Breast epithelium (tissue), 4 donors: ENCODE measurements at regions not wholly inside any gene's neighbourhood (a gene's known extent, or its start where the extent isn't known, plus 50 kb on each side); places are given as distances from the start of the nearest gene placed in this dataset.

Source experiments
- DNase-seq, 2 donors: peaks; one replicate each; pipeline ENCODE4 v3.0.0-alpha.2; 2019; ENCODE audit warnings: low spot score in 2 of 2
- H3K27ac ChIP-seq, 2 donors: fragments of 200-600 bp; sonication (generic) in 1 of 2; one replicate each; pipeline ENCODE4 v1.5.1; 2016 to 2019; ENCODE audit warnings: mild to moderate bottlenecking in 1 of 2
- H3K27me3 ChIP-seq, 2 donors: fragments of 200-600 bp; sonication (generic) in 1 of 2; one replicate each; pipeline versions ENCODE4 v1.5.1 to v1.6.0; 2017 to 2019; ENCODE audit warnings: control low read depth in 1 of 2, mild to moderate bottlenecking in 1 of 2
- H3K36me3 ChIP-seq: fragments of 200-600 bp; one replicate; pipeline ENCODE4 v1.5.1; 2019
- H3K4me1 ChIP-seq, 2 donors: fragments of 200-600 bp; sonication (generic); one replicate each; pipeline ENCODE4 v1.5.1; 2016 to 2019; ENCODE audit warnings: control low read depth in 1 of 2
- H3K4me3 ChIP-seq, 3 donors: fragments of 200-600 bp; sonication (generic); 1 replicate in 2 of 3; 2 replicates in 1 of 3; pipeline ENCODE4 v1.5.1; 2016 to 2019; ENCODE audit warnings: mild to moderate bottlenecking in 3 of 3, moderate library complexity in 2 of 3
- H3K9me3 ChIP-seq, 2 donors: fragments of 200-600 bp; sonication (generic) in 1 of 2; one replicate each; pipeline ENCODE4 v1.5.1; 2016 to 2019; ENCODE audit warnings: control low read depth in 1 of 2
- POLR2A ChIP-seq: fragments of 450-650 bp; IDR thresholded peaks from one replicate; pipeline ENCODE4 v1.6.1; 2016; ENCODE audit warnings: antibody characterized with exemption, mild to moderate bottlenecking, moderate library complexity
- POLR2AphosphoS5 ChIP-seq, 3 donors: sonication (generic); formaldehyde crosslinking; IDR thresholded peaks; one replicate each; pipeline ENCODE4 v1.6.1; 2017; ENCODE audit warnings: antibody characterized with exemption in 3 of 3
- intact Hi-C: fragments of 100-400 bp; cut with DNase I; formaldehyde crosslinking; loops from one replicate; pipeline ENCODE4 v1.15.1; 2023; ENCODE audit warnings: low total_unique reads
- TF ChIP-seq, protein P1 (sequence below), 3 donors: fragments of 450-650 bp; IDR thresholded peaks; one replicate each; pipeline ENCODE4 v1.5.1; 2016 to 2017; ENCODE audit warnings: antibody characterized with exemption in 3 of 3, mild to moderate bottlenecking in 3 of 3, moderate library complexity in 3 of 3

DNA sequence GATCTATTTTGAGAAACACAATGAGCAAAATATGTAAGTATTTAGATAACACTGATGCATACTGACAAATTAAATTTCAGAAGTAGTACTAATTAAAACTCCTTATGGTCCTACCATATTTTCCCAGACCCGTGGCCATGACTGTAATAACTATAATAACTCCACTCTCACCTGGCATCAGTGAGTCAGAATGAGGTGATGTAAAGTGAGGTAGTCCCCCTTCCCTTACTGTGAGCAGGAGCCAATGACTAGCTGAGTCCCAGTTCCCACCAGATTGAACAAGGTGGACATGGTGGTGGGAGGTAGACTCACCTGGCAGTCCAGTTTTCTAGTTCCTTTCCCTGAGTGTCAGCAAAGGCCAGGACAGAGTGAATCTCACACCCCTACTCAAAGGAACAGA is 630.5 kb upstream of the IGFBP3 start:
- DNase-seq: no peak
- TF ChIP-seq POLR2AphosphoS5 (IDR thresholded peaks at IDR 0.05) (no peak), POLR2A (no peak)
- TF ChIP-seq, protein P1, sequence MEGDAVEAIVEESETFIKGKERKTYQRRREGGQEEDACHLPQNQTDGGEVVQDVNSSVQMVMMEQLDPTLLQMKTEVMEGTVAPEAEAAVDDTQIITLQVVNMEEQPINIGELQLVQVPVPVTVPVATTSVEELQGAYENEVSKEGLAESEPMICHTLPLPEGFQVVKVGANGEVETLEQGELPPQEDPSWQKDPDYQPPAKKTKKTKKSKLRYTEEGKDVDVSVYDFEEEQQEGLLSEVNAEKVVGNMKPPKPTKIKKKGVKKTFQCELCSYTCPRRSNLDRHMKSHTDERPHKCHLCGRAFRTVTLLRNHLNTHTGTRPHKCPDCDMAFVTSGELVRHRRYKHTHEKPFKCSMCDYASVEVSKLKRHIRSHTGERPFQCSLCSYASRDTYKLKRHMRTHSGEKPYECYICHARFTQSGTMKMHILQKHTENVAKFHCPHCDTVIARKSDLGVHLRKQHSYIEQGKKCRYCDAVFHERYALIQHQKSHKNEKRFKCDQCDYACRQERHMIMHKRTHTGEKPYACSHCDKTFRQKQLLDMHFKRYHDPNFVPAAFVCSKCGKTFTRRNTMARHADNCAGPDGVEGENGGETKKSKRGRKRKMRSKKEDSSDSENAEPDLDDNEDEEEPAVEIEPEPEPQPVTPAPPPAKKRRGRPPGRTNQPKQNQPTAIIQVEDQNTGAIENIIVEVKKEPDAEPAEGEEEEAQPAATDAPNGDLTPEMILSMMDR (IDR thresholded peaks at IDR 0.05): no peak
- Histone ChIP-seq H3K4me1 (no peaks in the 10 kb centered on the region), H3K27me3 (no peaks in the 10 kb centered on the region), H3K36me3 (no peaks in the 10 kb centered on the region), H3K9me3 (no peaks in the 10 kb centered on the region), H3K4me3 (no peak overlapping the region), H3K27ac (no peak overlapping the region)
- intact Hi-C loops: no loop called here

DNA sequence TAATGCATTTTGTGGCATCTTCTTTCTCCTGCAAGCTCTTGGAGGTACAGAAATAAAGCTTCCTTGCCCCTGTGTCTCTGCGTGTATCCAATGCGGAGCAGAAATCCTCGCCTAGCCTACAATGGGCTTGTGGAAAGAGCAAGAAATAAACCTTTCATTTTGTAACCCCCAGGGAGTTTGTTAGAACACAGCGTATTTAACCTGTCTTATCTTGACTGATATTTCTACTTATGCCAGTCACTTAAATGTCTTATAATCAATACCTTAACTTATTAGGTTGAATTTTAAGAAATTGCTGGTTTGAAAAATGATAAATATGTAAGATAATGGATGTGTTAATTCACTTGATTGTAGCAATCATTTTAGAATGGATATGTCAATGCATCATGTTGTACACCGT is 629.8 kb upstream of the IGFBP3 start:
- Histone ChIP-seq H3K36me3 (no peaks in the 10 kb centered on the region), H3K4me3 (no peak overlapping the region), H3K9me3 (no peaks in the 10 kb centered on the region), H3K27ac (no peak overlapping the region), H3K4me1 (no peaks in the 10 kb centered on the region), H3K27me3 (no peaks in the 10 kb centered on the region)
- intact Hi-C loops: no loop called here
- DNase-seq: no peak
- TF ChIP-seq, protein P1 (IDR thresholded peaks at IDR 0.05): no peak
- TF ChIP-seq POLR2A (no peak), POLR2AphosphoS5 (IDR thresholded peaks at IDR 0.05) (no peak)

DNA sequence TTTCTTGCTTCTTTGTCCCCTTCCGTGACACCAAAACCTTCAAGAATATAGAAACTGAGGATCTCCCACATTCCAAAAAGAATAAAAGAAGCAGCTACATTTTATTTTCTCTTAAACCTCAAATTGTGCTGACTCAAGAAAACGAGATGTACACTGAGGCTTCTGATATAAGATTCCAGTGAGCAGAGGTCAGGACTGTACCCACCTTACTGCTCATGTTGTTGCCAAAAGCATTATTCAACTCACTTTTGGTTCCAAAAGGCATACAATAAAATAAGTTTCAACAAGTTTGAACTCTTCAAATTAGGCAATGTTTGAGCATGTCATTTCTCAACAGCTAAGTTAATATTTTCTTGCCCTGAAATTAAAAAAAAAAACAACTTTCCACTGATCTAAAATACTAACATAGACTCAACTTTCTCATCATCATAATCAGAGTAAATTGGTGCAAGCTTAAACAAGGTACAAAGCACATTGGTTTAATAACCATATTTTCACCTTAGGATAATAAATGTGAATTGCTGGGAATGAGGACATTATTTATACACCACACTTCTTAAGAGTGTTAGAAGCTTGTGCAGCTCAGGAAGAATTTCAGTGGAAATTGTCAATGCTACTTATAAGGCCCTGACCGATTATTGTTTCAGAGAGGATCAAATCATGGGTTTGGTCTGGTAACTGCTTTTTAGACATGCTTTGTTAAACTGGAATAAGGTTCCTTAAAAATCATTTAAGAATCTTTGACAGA is 629.0 kb upstream of the IGFBP3 start:
- H3K27me3 ChIP-seq: no peaks in the 10 kb centered on the region
- no peaks in the 10 kb centered on the region for H3K36me3 ChIP-seq
- H3K4me1 ChIP-seq: no peaks in the 10 kb centered on the region
- no peak overlapping the region for H3K27ac ChIP-seq
- no peak overlapping the region for H3K4me3 ChIP-seq
- TF ChIP-seq, protein P1 (IDR thresholded peaks at IDR 0.05): no peak
- TF ChIP-seq POLR2A (no peak), POLR2AphosphoS5 (IDR thresholded peaks at IDR 0.05) (no peak)
- no peaks in the 10 kb centered on the region for H3K9me3 ChIP-seq
- no peak for DNase-seq
- intact Hi-C loops: no loop called here

DNA sequence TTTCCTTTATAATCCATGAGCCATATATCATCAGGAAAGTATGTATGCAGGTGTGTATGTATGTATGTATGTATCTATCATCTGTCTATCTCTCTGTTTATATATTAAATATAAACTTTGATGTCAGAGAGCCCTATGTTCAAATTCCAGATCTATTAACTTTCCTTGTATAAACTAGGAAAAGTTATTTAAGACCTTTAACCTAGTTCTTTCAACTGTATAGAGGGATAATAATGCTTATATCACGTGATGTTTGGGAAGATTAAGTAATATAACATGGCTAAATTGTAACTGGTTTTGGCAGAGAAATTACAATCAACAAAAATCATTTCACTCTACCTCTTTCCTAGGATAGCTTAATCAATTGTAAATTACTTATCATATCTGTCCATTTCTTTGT is 628.3 kb upstream of the IGFBP3 start:
- no peak for TF ChIP-seq POLR2A
- TF ChIP-seq, protein P1 (IDR thresholded peaks at IDR 0.05): no peak
- no peak for TF ChIP-seq POLR2AphosphoS5 (IDR thresholded peaks at IDR 0.05)
- intact Hi-C loops: no loop called here
- H3K36me3 ChIP-seq: no peaks in the 10 kb centered on the region
- H3K4me3 ChIP-seq: no peak overlapping the region
- no peak for DNase-seq
- H3K27me3 ChIP-seq: no peaks in the 10 kb centered on the region
- no peaks in the 10 kb centered on the region for H3K9me3 ChIP-seq
- no peak overlapping the region for H3K27ac ChIP-seq
- no peaks in the 10 kb centered on the region for H3K4me1 ChIP-seq

DNA sequence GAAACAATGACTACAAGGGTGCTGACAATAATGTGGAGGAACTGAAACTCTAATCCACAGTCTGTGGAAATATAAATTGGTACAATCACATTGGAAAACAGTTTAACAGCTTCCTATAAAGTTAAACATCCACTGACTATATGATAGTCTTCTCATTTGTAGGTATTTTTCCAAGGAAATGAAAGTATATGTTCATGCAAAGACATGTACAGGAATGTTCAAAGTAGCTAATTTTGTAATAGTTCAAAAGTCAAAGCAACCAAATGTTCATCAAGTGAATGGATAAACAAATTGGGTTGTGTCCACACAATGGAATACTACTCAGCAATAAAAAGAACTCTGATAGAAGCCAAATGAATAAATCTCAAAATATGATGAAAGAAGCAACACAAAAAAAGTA is 626.0 kb upstream of the IGFBP3 start:
- intact Hi-C loops: no loop called here
- no peak overlapping the region for H3K27ac ChIP-seq
- DNase-seq: no peak
- H3K9me3 ChIP-seq: no peaks in the 10 kb centered on the region
- H3K4me1 ChIP-seq: no peaks in the 10 kb centered on the region
- TF ChIP-seq, protein P1 (IDR thresholded peaks at IDR 0.05): no peak
- TF ChIP-seq POLR2AphosphoS5 (IDR thresholded peaks at IDR 0.05) (no peak), POLR2A (no peak)
- H3K27me3 ChIP-seq: no peaks in the 10 kb centered on the region
- H3K4me3 ChIP-seq: no peak overlapping the region
- H3K36me3 ChIP-seq: no peaks in the 10 kb centered on the region
